ENCODE measurements at regions not wholly inside any gene's neighbourhood (a gene's known extent, or its start where the extent isn't known, plus 50 kb on each side); places are given as distances from the start of the nearest gene placed in this dataset.

- no peak for ATAC-seq
- ChIA-PET POLR2A (no interaction called here), CTCF (no interaction called here)
- no peak overlapping the region for H3K27ac Mint-ChIP-seq
- H3K27me3 Mint-ChIP-seq (ENCODE audit: low read depth): peaks cover 9% of the 10 kb centered on the region
- no peaks in the 10 kb centered on the region for H3K9me3 Mint-ChIP-seq
- no peak for DNase-seq (ENCODE audit: low spot score)
- H3K4me1 Mint-ChIP-seq: peaks cover 21% of the 10 kb centered on the region
- no peak overlapping the region for H3K4me3 Mint-ChIP-seq
- H3K36me3 Mint-ChIP-seq: no peaks in the 10 kb centered on the region
- TF ChIP-seq ATF2 (CRISPR knock-in tag; IDR thresholded peaks at IDR 0.05; ENCODE audit: borderline replicate concordance, low read depth) (no peak), ESRRA (CRISPR knock-in tag; IDR thresholded peaks at IDR 0.05; ENCODE audit: borderline replicate concordance) (no peak), MXD4 (CRISPR knock-in tag; IDR thresholded peaks at IDR 0.05; ENCODE audit: borderline replicate concordance) (no peak), FOXP1 (CRISPR knock-in tag; IDR thresholded peaks at IDR 0.05; ENCODE audit: borderline replicate concordance) (no peak), PREB (CRISPR knock-in tag; IDR thresholded peaks at IDR 0.05; ENCODE audit: borderline replicate concordance) (no peak), SMAD3 (CRISPR knock-in tag; IDR thresholded peaks at IDR 0.05; ENCODE audit: borderline replicate concordance) (no peak), ZNF138 (CRISPR knock-in tag; conservative IDR thresholded peaks at IDR 0.05) (no peak), STAT6 (CRISPR knock-in tag; conservative IDR thresholded peaks at IDR 0.05; ENCODE audit: low read depth) (no peak), CDX4 (CRISPR knock-in tag; IDR thresholded peaks at IDR 0.05; ENCODE audit: borderline replicate concordance) (no peak), RELA (CRISPR knock-in tag; IDR thresholded peaks at IDR 0.05; ENCODE audit: borderline replicate concordance) (no peak), E2F5 (CRISPR knock-in tag; IDR thresholded peaks at IDR 0.05) (no peak), SP1 (CRISPR knock-in tag; conservative IDR thresholded peaks at IDR 0.05) (no peak), NR3C1 (CRISPR knock-in tag; conservative IDR thresholded peaks at IDR 0.05; ENCODE audit: low read depth) (no peak)
- TF ChIP-seq, protein P1, sequence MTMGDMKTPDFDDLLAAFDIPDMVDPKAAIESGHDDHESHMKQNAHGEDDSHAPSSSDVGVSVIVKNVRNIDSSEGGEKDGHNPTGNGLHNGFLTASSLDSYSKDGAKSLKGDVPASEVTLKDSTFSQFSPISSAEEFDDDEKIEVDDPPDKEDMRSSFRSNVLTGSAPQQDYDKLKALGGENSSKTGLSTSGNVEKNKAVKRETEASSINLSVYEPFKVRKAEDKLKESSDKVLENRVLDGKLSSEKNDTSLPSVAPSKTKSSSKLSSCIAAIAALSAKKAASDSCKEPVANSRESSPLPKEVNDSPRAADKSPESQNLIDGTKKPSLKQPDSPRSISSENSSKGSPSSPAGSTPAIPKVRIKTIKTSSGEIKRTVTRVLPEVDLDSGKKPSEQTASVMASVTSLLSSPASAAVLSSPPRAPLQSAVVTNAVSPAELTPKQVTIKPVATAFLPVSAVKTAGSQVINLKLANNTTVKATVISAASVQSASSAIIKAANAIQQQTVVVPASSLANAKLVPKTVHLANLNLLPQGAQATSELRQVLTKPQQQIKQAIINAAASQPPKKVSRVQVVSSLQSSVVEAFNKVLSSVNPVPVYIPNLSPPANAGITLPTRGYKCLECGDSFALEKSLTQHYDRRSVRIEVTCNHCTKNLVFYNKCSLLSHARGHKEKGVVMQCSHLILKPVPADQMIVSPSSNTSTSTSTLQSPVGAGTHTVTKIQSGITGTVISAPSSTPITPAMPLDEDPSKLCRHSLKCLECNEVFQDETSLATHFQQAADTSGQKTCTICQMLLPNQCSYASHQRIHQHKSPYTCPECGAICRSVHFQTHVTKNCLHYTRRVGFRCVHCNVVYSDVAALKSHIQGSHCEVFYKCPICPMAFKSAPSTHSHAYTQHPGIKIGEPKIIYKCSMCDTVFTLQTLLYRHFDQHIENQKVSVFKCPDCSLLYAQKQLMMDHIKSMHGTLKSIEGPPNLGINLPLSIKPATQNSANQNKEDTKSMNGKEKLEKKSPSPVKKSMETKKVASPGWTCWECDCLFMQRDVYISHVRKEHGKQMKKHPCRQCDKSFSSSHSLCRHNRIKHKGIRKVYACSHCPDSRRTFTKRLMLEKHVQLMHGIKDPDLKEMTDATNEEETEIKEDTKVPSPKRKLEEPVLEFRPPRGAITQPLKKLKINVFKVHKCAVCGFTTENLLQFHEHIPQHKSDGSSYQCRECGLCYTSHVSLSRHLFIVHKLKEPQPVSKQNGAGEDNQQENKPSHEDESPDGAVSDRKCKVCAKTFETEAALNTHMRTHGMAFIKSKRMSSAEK (CRISPR knock-in tag; IDR thresholded peaks at IDR 0.05; ENCODE audit: borderline replicate concordance): no peak
- TF ChIP-seq, protein P2, sequence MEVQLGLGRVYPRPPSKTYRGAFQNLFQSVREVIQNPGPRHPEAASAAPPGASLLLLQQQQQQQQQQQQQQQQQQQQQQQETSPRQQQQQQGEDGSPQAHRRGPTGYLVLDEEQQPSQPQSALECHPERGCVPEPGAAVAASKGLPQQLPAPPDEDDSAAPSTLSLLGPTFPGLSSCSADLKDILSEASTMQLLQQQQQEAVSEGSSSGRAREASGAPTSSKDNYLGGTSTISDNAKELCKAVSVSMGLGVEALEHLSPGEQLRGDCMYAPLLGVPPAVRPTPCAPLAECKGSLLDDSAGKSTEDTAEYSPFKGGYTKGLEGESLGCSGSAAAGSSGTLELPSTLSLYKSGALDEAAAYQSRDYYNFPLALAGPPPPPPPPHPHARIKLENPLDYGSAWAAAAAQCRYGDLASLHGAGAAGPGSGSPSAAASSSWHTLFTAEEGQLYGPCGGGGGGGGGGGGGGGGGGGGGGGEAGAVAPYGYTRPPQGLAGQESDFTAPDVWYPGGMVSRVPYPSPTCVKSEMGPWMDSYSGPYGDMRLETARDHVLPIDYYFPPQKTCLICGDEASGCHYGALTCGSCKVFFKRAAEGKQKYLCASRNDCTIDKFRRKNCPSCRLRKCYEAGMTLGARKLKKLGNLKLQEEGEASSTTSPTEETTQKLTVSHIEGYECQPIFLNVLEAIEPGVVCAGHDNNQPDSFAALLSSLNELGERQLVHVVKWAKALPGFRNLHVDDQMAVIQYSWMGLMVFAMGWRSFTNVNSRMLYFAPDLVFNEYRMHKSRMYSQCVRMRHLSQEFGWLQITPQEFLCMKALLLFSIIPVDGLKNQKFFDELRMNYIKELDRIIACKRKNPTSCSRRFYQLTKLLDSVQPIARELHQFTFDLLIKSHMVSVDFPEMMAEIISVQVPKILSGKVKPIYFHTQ (CRISPR knock-in tag; IDR thresholded peaks at IDR 0.05): no peak
- TF ChIP-seq, protein P3, sequence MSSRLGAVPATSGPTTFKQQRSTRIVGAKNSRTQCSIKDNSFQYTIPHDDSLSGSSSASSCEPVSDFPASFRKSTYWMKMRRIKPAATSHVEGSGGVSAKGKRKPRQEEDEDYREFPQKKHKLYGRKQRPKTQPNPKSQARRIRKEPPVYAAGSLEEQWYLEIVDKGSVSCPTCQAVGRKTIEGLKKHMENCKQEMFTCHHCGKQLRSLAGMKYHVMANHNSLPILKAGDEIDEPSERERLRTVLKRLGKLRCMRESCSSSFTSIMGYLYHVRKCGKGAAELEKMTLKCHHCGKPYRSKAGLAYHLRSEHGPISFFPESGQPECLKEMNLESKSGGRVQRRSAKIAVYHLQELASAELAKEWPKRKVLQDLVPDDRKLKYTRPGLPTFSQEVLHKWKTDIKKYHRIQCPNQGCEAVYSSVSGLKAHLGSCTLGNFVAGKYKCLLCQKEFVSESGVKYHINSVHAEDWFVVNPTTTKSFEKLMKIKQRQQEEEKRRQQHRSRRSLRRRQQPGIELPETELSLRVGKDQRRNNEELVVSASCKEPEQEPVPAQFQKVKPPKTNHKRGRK (CRISPR knock-in tag; IDR thresholded peaks at IDR 0.05; ENCODE audit: borderline replicate concordance): no peak
- TF ChIP-seq, protein P4, sequence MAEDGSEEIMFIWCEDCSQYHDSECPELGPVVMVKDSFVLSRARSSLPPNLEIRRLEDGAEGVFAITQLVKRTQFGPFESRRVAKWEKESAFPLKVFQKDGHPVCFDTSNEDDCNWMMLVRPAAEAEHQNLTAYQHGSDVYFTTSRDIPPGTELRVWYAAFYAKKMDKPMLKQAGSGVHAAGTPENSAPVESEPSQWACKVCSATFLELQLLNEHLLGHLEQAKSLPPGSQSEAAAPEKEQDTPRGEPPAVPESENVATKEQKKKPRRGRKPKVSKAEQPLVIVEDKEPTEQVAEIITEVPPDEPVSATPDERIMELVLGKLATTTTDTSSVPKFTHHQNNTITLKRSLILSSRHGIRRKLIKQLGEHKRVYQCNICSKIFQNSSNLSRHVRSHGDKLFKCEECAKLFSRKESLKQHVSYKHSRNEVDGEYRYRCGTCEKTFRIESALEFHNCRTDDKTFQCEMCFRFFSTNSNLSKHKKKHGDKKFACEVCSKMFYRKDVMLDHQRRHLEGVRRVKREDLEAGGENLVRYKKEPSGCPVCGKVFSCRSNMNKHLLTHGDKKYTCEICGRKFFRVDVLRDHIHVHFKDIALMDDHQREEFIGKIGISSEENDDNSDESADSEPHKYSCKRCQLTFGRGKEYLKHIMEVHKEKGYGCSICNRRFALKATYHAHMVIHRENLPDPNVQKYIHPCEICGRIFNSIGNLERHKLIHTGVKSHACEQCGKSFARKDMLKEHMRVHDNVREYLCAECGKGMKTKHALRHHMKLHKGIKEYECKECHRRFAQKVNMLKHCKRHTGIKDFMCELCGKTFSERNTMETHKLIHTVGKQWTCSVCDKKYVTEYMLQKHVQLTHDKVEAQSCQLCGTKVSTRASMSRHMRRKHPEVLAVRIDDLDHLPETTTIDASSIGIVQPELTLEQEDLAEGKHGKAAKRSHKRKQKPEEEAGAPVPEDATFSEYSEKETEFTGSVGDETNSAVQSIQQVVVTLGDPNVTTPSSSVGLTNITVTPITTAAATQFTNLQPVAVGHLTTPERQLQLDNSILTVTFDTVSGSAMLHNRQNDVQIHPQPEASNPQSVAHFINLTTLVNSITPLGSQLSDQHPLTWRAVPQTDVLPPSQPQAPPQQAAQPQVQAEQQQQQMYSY (CRISPR knock-in tag; IDR thresholded peaks at IDR 0.05): no peak
These were observed 153.7 kb upstream of the NR2F2 start for GRCh38 chr15:96176831-96177230.
